ENCODE measurements at regions not wholly inside any gene's neighbourhood (a gene's known extent, or its start where the extent isn't known, plus 50 kb on each side); places are given as distances from the start of the nearest gene placed in this dataset.
"Not testable (repeated sequence)": the region's sequence is repeated elsewhere in the genome, so short reads cannot be mapped to it uniquely, and the experiment has no call there.

DNA sequence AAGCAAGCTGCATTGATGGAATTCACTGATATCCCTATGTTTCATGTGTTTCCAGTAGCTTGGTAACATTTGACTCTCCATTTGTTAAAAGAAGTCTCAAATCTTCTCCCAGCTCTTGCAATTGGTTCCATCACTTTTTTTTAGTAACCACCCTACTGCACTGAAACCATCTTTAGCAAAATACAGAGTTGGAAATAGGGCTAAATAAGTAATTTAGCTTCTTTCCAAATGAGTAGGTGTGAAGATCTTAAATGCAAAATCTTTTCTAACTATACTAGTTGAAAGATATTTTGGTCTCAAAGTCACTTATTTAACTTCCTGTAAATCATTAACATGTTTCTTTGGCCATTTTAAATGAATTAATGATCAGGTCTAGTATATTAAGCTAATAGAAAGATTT is 138.1 kb downstream of the DIRAS2 start:
- no peak for TF ChIP-seq YY1 (IDR thresholded peaks at IDR 0.05; ENCODE audit: insufficient read depth, insufficient read length)
- no peak for TF ChIP-seq SUZ12 (IDR thresholded peaks at IDR 0.05; ENCODE audit: extremely low read depth, insufficient read depth, insufficient read length)
- no peak for TF ChIP-seq ZNF274 (IDR thresholded peaks at IDR 0.05; ENCODE audit: low read depth, low read length)
- Histone ChIP-seq H3K9ac (ENCODE audit: insufficient read length, low read depth) (no peak overlapping the region), H3K27me3 (ENCODE audit: insufficient read depth, insufficient read length) (no peaks in the 10 kb centered on the region), H3K9me3 (ENCODE audit: insufficient read depth, low read length) (peaks cover 6% of the 10 kb centered on the region; the same call in 1 of the 2 replicates), H3K36me3 (ENCODE audit: insufficient read depth, insufficient read length, low read length) (no peaks in the 10 kb centered on the region), H3K4me1 (ENCODE audit: insufficient read depth, insufficient read length) (no peaks in the 10 kb centered on the region), H3K4me3 (ENCODE audit: insufficient read length, low read depth) (no peak overlapping the region)
- DNase-seq (ENCODE audit: low read depth, low spot score): no peak

- Histone ChIP-seq H3K27me3 (ENCODE audit: insufficient read depth, insufficient read length) (no peaks in the 10 kb centered on the region), H3K36me3 (ENCODE audit: insufficient read depth, insufficient read length, low read length) (no peaks in the 10 kb centered on the region)
- TF ChIP-seq SUZ12 (IDR thresholded peaks at IDR 0.05; ENCODE audit: extremely low read depth, insufficient read depth, insufficient read length): no peak
- TF ChIP-seq ZNF274 (IDR thresholded peaks at IDR 0.05; ENCODE audit: low read depth, low read length): no peak
- no peak for TF ChIP-seq YY1 (IDR thresholded peaks at IDR 0.05; ENCODE audit: insufficient read depth, insufficient read length)
These were observed 136.9 kb downstream of the DIRAS2 start for GRCh38 chr9:90505695-90506094.

GRCh38 chr9:90506402-90506801 is 136.2 kb downstream of the DIRAS2 start:
- not testable (repeated sequence) for H3K36me3 ChIP-seq (ENCODE audit: insufficient read depth, insufficient read length, low read length); H3K9me3 ChIP-seq (ENCODE audit: insufficient read depth, low read length); H3K27me3 ChIP-seq (ENCODE audit: insufficient read depth, insufficient read length); H3K9ac ChIP-seq (ENCODE audit: insufficient read length, low read depth); H3K4me3 ChIP-seq (ENCODE audit: insufficient read length, low read depth); DNase-seq (ENCODE audit: low read depth, low spot score); H3K4me1 ChIP-seq (ENCODE audit: insufficient read depth, insufficient read length)

More at GRCh38 chr9:90505695-90506094, 136.9 kb downstream of the DIRAS2 start:
- Histone ChIP-seq H3K9me3 (ENCODE audit: insufficient read depth, low read length) (peaks cover 6% of the 10 kb centered on the region; the same call in 1 of the 2 replicates), H3K4me3 (ENCODE audit: insufficient read length, low read depth) (no peak overlapping the region), H3K4me1 (ENCODE audit: insufficient read depth, insufficient read length) (no peaks in the 10 kb centered on the region), H3K9ac (ENCODE audit: insufficient read length, low read depth) (no peak overlapping the region)
- DNase-seq (ENCODE audit: low read depth, low spot score): no peak

DNA sequence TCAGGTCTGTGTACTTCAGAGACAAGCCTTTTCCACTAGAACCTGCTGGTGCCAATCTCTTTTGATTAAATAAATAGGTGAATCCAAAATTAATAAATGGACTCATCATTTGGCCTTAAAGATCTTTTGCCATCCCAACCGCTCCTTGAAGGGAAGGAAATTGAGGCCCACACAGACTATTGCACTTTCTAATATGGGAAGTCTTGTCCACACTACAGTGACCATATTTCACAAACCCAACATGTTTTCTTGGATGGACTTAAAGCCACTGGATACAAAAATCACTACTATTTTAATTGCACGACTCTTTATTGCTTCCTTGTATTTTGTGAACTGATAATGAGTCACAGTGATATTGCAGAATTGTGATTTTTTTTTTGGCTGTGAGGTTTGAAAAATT is 135.0 kb downstream of the DIRAS2 start:
- Histone ChIP-seq H3K27me3 (ENCODE audit: insufficient read depth, insufficient read length) (no peaks in the 10 kb centered on the region), H3K9ac (ENCODE audit: insufficient read length, low read depth) (no peak overlapping the region), H3K36me3 (ENCODE audit: insufficient read depth, insufficient read length, low read length) (no peaks in the 10 kb centered on the region), H3K9me3 (ENCODE audit: insufficient read depth, low read length) (peaks cover 6% of the 10 kb centered on the region; the same call in 1 of the 2 replicates), H3K4me3 (ENCODE audit: insufficient read length, low read depth) (no peak overlapping the region), H3K4me1 (ENCODE audit: insufficient read depth, insufficient read length) (no peaks in the 10 kb centered on the region)
- no peak for DNase-seq (ENCODE audit: low read depth, low spot score)
- TF ChIP-seq SUZ12 (IDR thresholded peaks at IDR 0.05; ENCODE audit: extremely low read depth, insufficient read depth, insufficient read length): no peak
- no peak for TF ChIP-seq ZNF274 (IDR thresholded peaks at IDR 0.05; ENCODE audit: low read depth, low read length)
- TF ChIP-seq YY1 (IDR thresholded peaks at IDR 0.05; ENCODE audit: insufficient read depth, insufficient read length): no peak

DNA sequence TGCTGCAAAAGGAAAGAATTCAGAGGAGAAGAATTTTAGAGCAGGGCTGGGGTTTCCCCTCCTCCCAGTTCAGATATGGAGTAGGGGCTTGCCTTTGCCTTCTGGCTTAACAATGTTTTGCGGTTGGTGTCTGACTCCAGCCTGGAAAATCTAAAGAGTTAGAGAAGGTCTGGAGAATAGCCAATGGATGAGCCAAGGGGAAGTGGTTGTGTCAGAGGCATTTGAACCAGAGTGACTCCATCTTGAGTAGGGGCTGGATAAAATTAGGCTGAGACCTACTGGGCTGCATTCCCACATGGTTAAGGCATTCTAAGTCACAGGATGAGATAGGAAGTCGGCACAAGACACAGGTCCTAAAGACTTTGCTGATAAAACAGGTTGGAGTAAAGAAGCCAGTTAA is 133.7 kb downstream of the DIRAS2 start:
- DNase-seq (ENCODE audit: low read depth, low spot score): no peak
- H3K4me3 ChIP-seq (ENCODE audit: insufficient read length, low read depth): no peak overlapping the region
- no peaks in the 10 kb centered on the region for H3K4me1 ChIP-seq (ENCODE audit: insufficient read depth, insufficient read length)
- H3K9ac ChIP-seq (ENCODE audit: insufficient read length, low read depth): no peak overlapping the region
- no peaks in the 10 kb centered on the region for H3K27me3 ChIP-seq (ENCODE audit: insufficient read depth, insufficient read length)
- H3K36me3 ChIP-seq (ENCODE audit: insufficient read depth, insufficient read length, low read length): no peaks in the 10 kb centered on the region
- no peaks in the 10 kb centered on the region for H3K9me3 ChIP-seq (ENCODE audit: insufficient read depth, low read length)
- no peak for TF ChIP-seq ZNF274 (IDR thresholded peaks at IDR 0.05; ENCODE audit: low read depth, low read length)

- Histone ChIP-seq H3K4me1 (ENCODE audit: insufficient read depth, insufficient read length) (no peaks in the 10 kb centered on the region), H3K4me3 (ENCODE audit: insufficient read length, low read depth) (no peak overlapping the region), H3K9me3 (ENCODE audit: insufficient read depth, low read length) (no peaks in the 10 kb centered on the region), H3K9ac (ENCODE audit: insufficient read length, low read depth) (no peak overlapping the region), H3K36me3 (ENCODE audit: insufficient read depth, insufficient read length, low read length) (no peaks in the 10 kb centered on the region), H3K27me3 (ENCODE audit: insufficient read depth, insufficient read length) (no peaks in the 10 kb centered on the region)
- DNase-seq (ENCODE audit: low read depth, low spot score): no peak
- TF ChIP-seq SUZ12 (IDR thresholded peaks at IDR 0.05; ENCODE audit: extremely low read depth, insufficient read depth, insufficient read length) (no peak), ZNF274 (IDR thresholded peaks at IDR 0.05; ENCODE audit: low read depth, low read length) (no peak), YY1 (IDR thresholded peaks at IDR 0.05; ENCODE audit: insufficient read depth, insufficient read length) (no peak)
These were observed 130.9 kb downstream of the DIRAS2 start for GRCh38 chr9:90511711-90512110.

DNA sequence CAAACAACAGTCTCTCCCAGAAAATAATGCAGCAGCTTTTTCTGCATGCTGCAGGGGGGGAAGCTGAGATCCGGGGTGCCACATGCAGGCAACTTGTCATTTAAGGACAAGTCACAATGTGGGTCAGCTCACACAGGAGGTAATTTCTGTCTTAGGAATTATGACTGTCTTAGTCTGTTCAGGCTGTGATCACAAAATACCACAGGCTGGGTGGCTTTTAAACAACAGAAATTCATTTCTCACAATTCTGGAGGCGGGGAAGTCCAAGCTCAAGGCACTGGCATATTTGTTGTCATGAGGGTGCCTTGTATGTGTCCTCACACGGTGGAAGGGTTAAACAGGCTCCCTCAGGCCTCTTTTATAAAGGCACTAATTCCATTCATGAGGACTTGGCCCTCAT is 127.7 kb downstream of the DIRAS2 start:
- no peak for TF ChIP-seq SUZ12 (IDR thresholded peaks at IDR 0.05; ENCODE audit: extremely low read depth, insufficient read depth, insufficient read length)
- no peak for TF ChIP-seq YY1 (IDR thresholded peaks at IDR 0.05; ENCODE audit: insufficient read depth, insufficient read length)
- TF ChIP-seq ZNF274 (IDR thresholded peaks at IDR 0.05; ENCODE audit: low read depth, low read length): no peak
- DNase-seq (ENCODE audit: low read depth, low spot score): no peak
- Histone ChIP-seq H3K9ac (ENCODE audit: insufficient read length, low read depth) (no peak overlapping the region), H3K27me3 (ENCODE audit: insufficient read depth, insufficient read length) (no peaks in the 10 kb centered on the region), H3K9me3 (ENCODE audit: insufficient read depth, low read length) (no peaks in the 10 kb centered on the region), H3K36me3 (ENCODE audit: insufficient read depth, insufficient read length, low read length) (no peaks in the 10 kb centered on the region), H3K4me1 (ENCODE audit: insufficient read depth, insufficient read length) (no peaks in the 10 kb centered on the region), H3K4me3 (ENCODE audit: insufficient read length, low read depth) (no peak overlapping the region)

- H3K9ac ChIP-seq (ENCODE audit: insufficient read length, low read depth): no peak overlapping the region
- no peaks in the 10 kb centered on the region for H3K27me3 ChIP-seq (ENCODE audit: insufficient read depth, insufficient read length)
- H3K4me3 ChIP-seq (ENCODE audit: insufficient read length, low read depth): no peak overlapping the region
- no peaks in the 10 kb centered on the region for H3K4me1 ChIP-seq (ENCODE audit: insufficient read depth, insufficient read length)
- H3K36me3 ChIP-seq (ENCODE audit: insufficient read depth, insufficient read length, low read length): no peaks in the 10 kb centered on the region
- no peaks in the 10 kb centered on the region for H3K9me3 ChIP-seq (ENCODE audit: insufficient read depth, low read length)
- TF ChIP-seq ZNF274 (IDR thresholded peaks at IDR 0.05; ENCODE audit: low read depth, low read length): no peak
- TF ChIP-seq YY1 (IDR thresholded peaks at IDR 0.05; ENCODE audit: insufficient read depth, insufficient read length): no peak
- no peak for TF ChIP-seq SUZ12 (IDR thresholded peaks at IDR 0.05; ENCODE audit: extremely low read depth, insufficient read depth, insufficient read length)
- no peak for DNase-seq (ENCODE audit: low read depth, low spot score)
These were observed 127.1 kb downstream of the DIRAS2 start for GRCh38 chr9:90515510-90515909.
